Ovary (tissue), 3 donors: ENCODE measurements at regions not wholly inside any gene's neighbourhood (a gene's known extent, or its start where the extent isn't known, plus 50 kb on each side); places are given as distances from the start of the nearest gene placed in this dataset.

ENCODE experiments used
- EP300 ChIP-seq: sonication (generic); formaldehyde crosslinking; IDR thresholded peaks from one replicate; pipeline ENCODE4 v1.6.1; 2017; ENCODE audit warnings: antibody characterized with exemption
- POLR2A ChIP-seq: fragments of 450-650 bp; IDR thresholded peaks from one replicate; pipeline ENCODE4 v1.6.1; 2017; ENCODE audit warnings: antibody characterized with exemption, mild to moderate bottlenecking, moderate library complexity
- TF ChIP-seq, protein P1 (sequence below), 3 donors: fragments of 450-650 bp in 2 of 3; fragments of 200-600 bp in 1 of 3; IDR thresholded peaks; one replicate each; pipeline versions ENCODE4 v1.5.1 to v1.8.0; 2016 to 2022; ENCODE audit warnings: antibody characterized with exemption in 3 of 3, mild to moderate bottlenecking in 1 of 3
- donor health status: DM: no; HTN: no; CAD: no.

- TF ChIP-seq, protein P1, sequence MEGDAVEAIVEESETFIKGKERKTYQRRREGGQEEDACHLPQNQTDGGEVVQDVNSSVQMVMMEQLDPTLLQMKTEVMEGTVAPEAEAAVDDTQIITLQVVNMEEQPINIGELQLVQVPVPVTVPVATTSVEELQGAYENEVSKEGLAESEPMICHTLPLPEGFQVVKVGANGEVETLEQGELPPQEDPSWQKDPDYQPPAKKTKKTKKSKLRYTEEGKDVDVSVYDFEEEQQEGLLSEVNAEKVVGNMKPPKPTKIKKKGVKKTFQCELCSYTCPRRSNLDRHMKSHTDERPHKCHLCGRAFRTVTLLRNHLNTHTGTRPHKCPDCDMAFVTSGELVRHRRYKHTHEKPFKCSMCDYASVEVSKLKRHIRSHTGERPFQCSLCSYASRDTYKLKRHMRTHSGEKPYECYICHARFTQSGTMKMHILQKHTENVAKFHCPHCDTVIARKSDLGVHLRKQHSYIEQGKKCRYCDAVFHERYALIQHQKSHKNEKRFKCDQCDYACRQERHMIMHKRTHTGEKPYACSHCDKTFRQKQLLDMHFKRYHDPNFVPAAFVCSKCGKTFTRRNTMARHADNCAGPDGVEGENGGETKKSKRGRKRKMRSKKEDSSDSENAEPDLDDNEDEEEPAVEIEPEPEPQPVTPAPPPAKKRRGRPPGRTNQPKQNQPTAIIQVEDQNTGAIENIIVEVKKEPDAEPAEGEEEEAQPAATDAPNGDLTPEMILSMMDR (IDR thresholded peaks at IDR 0.05), result no peak
- no peak for TF ChIP-seq POLR2A
- no peak for TF ChIP-seq EP300
Observed at GRCh38 chr6:20024316-20024673, 187.1 kb downstream of the ID4 start.
